Midbrain (tissue), 1 donor: ENCODE measurements at regions not wholly inside any gene's neighbourhood (a gene's known extent, or its start where the extent isn't known, plus 50 kb on each side); places are given as distances from the start of the nearest gene placed in this dataset.
"Not testable (repeated sequence)": the region's sequence is repeated elsewhere in the genome, so short reads cannot be mapped to it uniquely, and the experiment has no call there.

Experiments
- DNase-seq: peaks from one replicate; lab custom pipeline; 2025; lab: John Stamatoyannopoulos, UW

GRCh38 chr6:67878216-67878615, 756.9 kb upstream of the ADGRB3 start:
- DNase-seq, result not testable (repeated sequence)

GRCh38 chr6:67877288-67877687, 757.8 kb upstream of the ADGRB3 start:
- DNase-seq, result no peak

- DNase-seq, result no peak
These were observed 759.2 kb upstream of the ADGRB3 start for GRCh38 chr6:67875877-67876383.

- no peak for DNase-seq
These were observed 764.8 kb upstream of the ADGRB3 start for GRCh38 chr6:67870321-67870720.

- DNase-seq, result no peak
These were observed 771.7 kb upstream of the ADGRB3 start for GRCh38 chr6:67863346-67863745.

- DNase-seq, result no peak
These were observed 781.0 kb upstream of the ADGRB3 start for GRCh38 chr6:67854098-67854497.

GRCh38 chr6:67839818-67840217, 795.3 kb upstream of the ADGRB3 start:
- DNase-seq, result no peak

GRCh38 chr6:67825201-67825895, 809.7 kb upstream of the ADGRB3 start:
- no peak for DNase-seq

- DNase-seq, result no peak
These were observed 816.8 kb upstream of the ADGRB3 start for GRCh38 chr6:67818322-67818721.

- DNase-seq, result no peak
These were observed 819.5 kb upstream of the ADGRB3 start for GRCh38 chr6:67815623-67816022.

GRCh38 chr6:67814262-67814661, 820.8 kb upstream of the ADGRB3 start:
- DNase-seq, result no peak

GRCh38 chr6:67812693-67813092, 822.4 kb upstream of the ADGRB3 start:
- no peak for DNase-seq

GRCh38 chr6:67812125-67812524, 823.0 kb upstream of the ADGRB3 start:
- no peak for DNase-seq

- no peak for DNase-seq
These were observed 823.6 kb upstream of the ADGRB3 start for GRCh38 chr6:67811239-67812037.

GRCh38 chr6:67804808-67805207, 830.3 kb upstream of the ADGRB3 start:
- DNase-seq, result not testable (repeated sequence)

GRCh38 chr6:67802771-67803170, 832.3 kb upstream of the ADGRB3 start:
- DNase-seq, result no peak

- DNase-seq, result no peak
These were observed 842.1 kb upstream of the ADGRB3 start for GRCh38 chr6:67792996-67793395.

- DNase-seq, result no peak
These were observed 844.5 kb upstream of the ADGRB3 start for GRCh38 chr6:67790569-67790968.

- DNase-seq, result not testable (repeated sequence)
These were observed 848.0 kb upstream of the ADGRB3 start for GRCh38 chr6:67787119-67787518.

GRCh38 chr6:67779876-67780275, 855.2 kb upstream of the ADGRB3 start:
- no peak for DNase-seq

- no peak for DNase-seq
These were observed 859.7 kb upstream of the ADGRB3 start for GRCh38 chr6:67775333-67775732.

- DNase-seq, result no peak
These were observed 866.1 kb upstream of the ADGRB3 start for GRCh38 chr6:67768972-67769371.
